PC-9 (cell line): ENCODE measurements at regions not wholly inside any gene's neighbourhood (a gene's known extent, or its start where the extent isn't known, plus 50 kb on each side); places are given as distances from the start of the nearest gene placed in this dataset.
A peak's percentile ranks its signal among the peaks of the same experiment; 100 is the strongest.

ENCODE experiments used
- EZH2 ChIP-seq: fragments of 200-600 bp; sonication (generic); IDR thresholded peaks from 2 replicates; pipeline ENCODE4 v1.8.0; 2017; ENCODE audit warnings: antibody characterized with exemption, low read depth
- TF ChIP-seq, protein P1 (sequence below): fragments of 200-600 bp; sonication (generic); conservative IDR thresholded peaks from 2 replicates; pipeline ENCODE4 v1.6.1; 2017; ENCODE audit warnings: mixed run types, antibody characterized with exemption, mild to moderate bottlenecking, moderate library complexity

DNA sequence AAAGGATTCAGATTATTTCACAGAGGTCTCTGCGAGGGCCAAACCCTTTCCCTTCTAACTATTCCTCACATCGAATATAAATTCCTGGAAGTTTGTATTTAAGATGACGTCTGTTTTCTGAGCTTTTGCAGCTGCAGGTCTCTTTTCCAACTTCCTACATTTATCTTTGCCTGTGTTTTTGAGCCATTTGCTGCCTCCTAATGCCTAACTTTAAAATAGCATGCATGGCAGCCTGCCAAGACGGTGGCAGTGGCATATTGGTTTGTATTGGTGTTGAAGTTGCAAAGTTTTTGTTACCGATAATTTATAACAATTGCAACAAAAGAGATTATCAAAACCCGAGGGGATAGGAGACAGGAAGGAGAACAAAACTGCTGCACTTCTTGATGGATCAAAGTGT, 187.1 kb upstream of the DNAJC19 start:
- TF ChIP-seq, protein P1, sequence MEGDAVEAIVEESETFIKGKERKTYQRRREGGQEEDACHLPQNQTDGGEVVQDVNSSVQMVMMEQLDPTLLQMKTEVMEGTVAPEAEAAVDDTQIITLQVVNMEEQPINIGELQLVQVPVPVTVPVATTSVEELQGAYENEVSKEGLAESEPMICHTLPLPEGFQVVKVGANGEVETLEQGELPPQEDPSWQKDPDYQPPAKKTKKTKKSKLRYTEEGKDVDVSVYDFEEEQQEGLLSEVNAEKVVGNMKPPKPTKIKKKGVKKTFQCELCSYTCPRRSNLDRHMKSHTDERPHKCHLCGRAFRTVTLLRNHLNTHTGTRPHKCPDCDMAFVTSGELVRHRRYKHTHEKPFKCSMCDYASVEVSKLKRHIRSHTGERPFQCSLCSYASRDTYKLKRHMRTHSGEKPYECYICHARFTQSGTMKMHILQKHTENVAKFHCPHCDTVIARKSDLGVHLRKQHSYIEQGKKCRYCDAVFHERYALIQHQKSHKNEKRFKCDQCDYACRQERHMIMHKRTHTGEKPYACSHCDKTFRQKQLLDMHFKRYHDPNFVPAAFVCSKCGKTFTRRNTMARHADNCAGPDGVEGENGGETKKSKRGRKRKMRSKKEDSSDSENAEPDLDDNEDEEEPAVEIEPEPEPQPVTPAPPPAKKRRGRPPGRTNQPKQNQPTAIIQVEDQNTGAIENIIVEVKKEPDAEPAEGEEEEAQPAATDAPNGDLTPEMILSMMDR, result peak; percentile 74
- TF ChIP-seq EZH2, result no peak
